ENCODE measurements at regions not wholly inside any gene's neighbourhood (a gene's known extent, or its start where the extent isn't known, plus 50 kb on each side); places are given as distances from the start of the nearest gene placed in this dataset.

- H3K27me3 Mint-ChIP-seq (ENCODE audit: insufficient read depth, unreplicated experiment), result no peaks in the 10 kb centered on the region
- H3K4me3 Mint-ChIP-seq (ENCODE audit: unreplicated experiment), result no peak overlapping the region
- no TSS peak for BruUV-seq (replicated peaks)
- H3K27ac Mint-ChIP-seq (ENCODE audit: unreplicated experiment), result peak overlapping the region; percentile 75
- POLR2A ChIA-PET, result no interaction called here
- H3K4me1 Mint-ChIP-seq (ENCODE audit: low read depth, unreplicated experiment), result peaks cover 25% of the 10 kb centered on the region
- CTCF ChIA-PET, result no interaction called here
- Histone ChIP-seq H3K36me3 (ENCODE audit: control insufficient read depth, insufficient read depth, low read length) (no peaks in the 10 kb centered on the region), H3K9me3 (peaks cover 13% of the 10 kb centered on the region; the same call in 1 of the 2 replicates), H3K4me1 (peaks cover 35% of the 10 kb centered on the region), H3K27me3 (replicated peaks; ENCODE audit: control insufficient read depth, insufficient read depth, low read length) (no peaks in the 10 kb centered on the region), H3K4me3 (ENCODE audit: low read depth, low read length) (no peak overlapping the region)
- intact Hi-C loops (cut with micrococcal nuclease; ENCODE audit: unreplicated experiment), result loop anchor here (2.0 kb wide), 1 partner anchor 21 kb away; no protein-coding TSS in a partner anchor
- no peaks in the 10 kb centered on the region for H3K36me3 Mint-ChIP-seq (ENCODE audit: insufficient read depth, unreplicated experiment)
- no peak for TF ChIP-seq CTCF (IDR thresholded peaks at IDR 0.05; ENCODE audit: insufficient read depth in 1 of 2, low read depth in 1 of 2, low read length in 1 of 2, severe bottlenecking in 1 of 2, unreplicated experiment in 1 of 2)
- H3K9me3 Mint-ChIP-seq (ENCODE audit: unreplicated experiment), result peaks cover 18% of the 10 kb centered on the region
- DNase-seq, result no peak
Observed at GRCh38 chr4:106423791-106424190, 55.2 kb upstream of the GIMD1 start.

- Mint-ChIP-seq H3K4me1 (ENCODE audit: low read depth, unreplicated experiment) (peaks cover 35% of the 10 kb centered on the region), H3K36me3 (ENCODE audit: insufficient read depth, unreplicated experiment) (no peaks in the 10 kb centered on the region), H3K9me3 (ENCODE audit: unreplicated experiment) (peaks cover 18% of the 10 kb centered on the region), H3K27ac (ENCODE audit: unreplicated experiment) (peak overlapping the region; percentile 94), H3K4me3 (ENCODE audit: unreplicated experiment) (no peak overlapping the region), H3K27me3 (ENCODE audit: insufficient read depth, unreplicated experiment) (no peaks in the 10 kb centered on the region)
- peaks cover 45% of the 10 kb centered on the region for H3K4me1 ChIP-seq
- H3K9me3 ChIP-seq, result peaks cover 13% of the 10 kb centered on the region; the same call in 1 of the 2 replicates
- no peaks in the 10 kb centered on the region for H3K36me3 ChIP-seq (ENCODE audit: control insufficient read depth, insufficient read depth, low read length)
- no peak for TF ChIP-seq CTCF (IDR thresholded peaks at IDR 0.05; ENCODE audit: insufficient read depth in 1 of 2, low read depth in 1 of 2, low read length in 1 of 2, severe bottlenecking in 1 of 2, unreplicated experiment in 1 of 2)
- ChIA-PET CTCF (interaction anchor here (1.3 kb wide), 1 partner anchor 10 kb away, joined by 9 read pairs; no protein-coding TSS in a partner anchor), POLR2A (no interaction called here)
- BruUV-seq (replicated peaks), result no TSS peak
- no peak for DNase-seq
- H3K4me3 ChIP-seq (ENCODE audit: low read depth, low read length), result no peak overlapping the region
- intact Hi-C loops (cut with micrococcal nuclease; ENCODE audit: unreplicated experiment), result loop anchor here (2.0 kb wide), 1 partner anchor 22 kb away; no protein-coding TSS in a partner anchor
- H3K27me3 ChIP-seq (replicated peaks; ENCODE audit: control insufficient read depth, insufficient read depth, low read length), result no peaks in the 10 kb centered on the region
Observed at GRCh38 chr4:106422766-106423165, 54.2 kb upstream of the GIMD1 start.

GRCh38 chr4:106421441-106422296 lies 53.1 kb upstream of the GIMD1 start:
- Mint-ChIP-seq H3K4me3 (ENCODE audit: unreplicated experiment) (peak overlapping the region; percentile 34), H3K9me3 (ENCODE audit: unreplicated experiment) (peaks cover 18% of the 10 kb centered on the region), H3K36me3 (ENCODE audit: insufficient read depth, unreplicated experiment) (peaks cover 5% of the 10 kb centered on the region), H3K4me1 (ENCODE audit: low read depth, unreplicated experiment) (peaks cover 41% of the 10 kb centered on the region), H3K27me3 (ENCODE audit: insufficient read depth, unreplicated experiment) (no peaks in the 10 kb centered on the region), H3K27ac (ENCODE audit: unreplicated experiment) (peak overlapping the region; percentile 94)
- peak; percentile 40 to 51 for DNase-seq
- Histone ChIP-seq H3K4me1 (peaks cover 55% of the 10 kb centered on the region), H3K36me3 (ENCODE audit: control insufficient read depth, insufficient read depth, low read length) (no peaks in the 10 kb centered on the region), H3K27me3 (replicated peaks; ENCODE audit: control insufficient read depth, insufficient read depth, low read length) (no peaks in the 10 kb centered on the region), H3K9me3 (peaks cover 13% of the 10 kb centered on the region; the same call in 1 of the 2 replicates), H3K4me3 (ENCODE audit: low read depth, low read length) (no peak overlapping the region)
- POLR2A ChIA-PET, result interaction anchor here (0.7 to 1.1 kb wide), 2 partner anchors 9 to 112 kb away, joined by 4 to 5 read pairs; no protein-coding TSS in a partner anchor
- intact Hi-C loops (cut with micrococcal nuclease; ENCODE audit: unreplicated experiment), result loop anchor here (2.0 kb wide), 1 partner anchor 23 kb away; no protein-coding TSS in a partner anchor
- CTCF ChIA-PET, result interaction anchor here (1.3 kb wide), 1 partner anchor 9 kb away, joined by 9 read pairs; no protein-coding TSS in a partner anchor
- TF ChIP-seq CTCF (IDR thresholded peaks at IDR 0.05; ENCODE audit: insufficient read depth in 1 of 2, low read depth in 1 of 2, low read length in 1 of 2, severe bottlenecking in 1 of 2, unreplicated experiment in 1 of 2), result no peak
- BruUV-seq (replicated peaks), result no TSS peak

Measured in Caco-2 (cell line).